ENCODE measurements at regions not wholly inside any gene's neighbourhood (a gene's known extent, or its start where the extent isn't known, plus 50 kb on each side); places are given as distances from the start of the nearest gene placed in this dataset.
"Not testable (repeated sequence)": the region's sequence is repeated elsewhere in the genome, so short reads cannot be mapped to it uniquely, and the experiment has no call there.

- peak; percentile 6 for DNase-seq
Observed at GRCh38 chr17:63082273-63082861, 116.3 kb downstream of the TANC2 start.

GRCh38 chr17:63082952-63083351 lies 116.9 kb downstream of the TANC2 start:
- no peak for DNase-seq

- peak; percentile 4 for DNase-seq
Observed at GRCh38 chr17:63086483-63087185, 120.6 kb downstream of the TANC2 start.

GRCh38 chr17:63090358-63091114 lies 124.5 kb downstream of the TANC2 start:
- not testable (repeated sequence) for DNase-seq

- DNase-seq: not testable (repeated sequence)
Observed at GRCh38 chr17:63091909-63092308, 125.9 kb downstream of the TANC2 start.

GRCh38 chr17:63094631-63095030 lies 128.6 kb downstream of the TANC2 start:
- DNase-seq: no peak

- no peak for DNase-seq
Observed at GRCh38 chr17:63095459-63095858, 129.4 kb downstream of the TANC2 start.

- no peak for DNase-seq
Observed at GRCh38 chr17:63095879-63096278, 129.8 kb downstream of the TANC2 start.

- DNase-seq: no peak
Observed at GRCh38 chr17:63096426-63096825, 130.4 kb downstream of the TANC2 start.

- DNase-seq: no peak
Observed at GRCh38 chr17:63099425-63099824, 133.4 kb downstream of the TANC2 start.

- no peak for DNase-seq
Observed at GRCh38 chr17:63102034-63102433, 136.0 kb downstream of the TANC2 start.

- DNase-seq: no peak
Observed at GRCh38 chr17:63106050-63106449, 140.0 kb downstream of the TANC2 start.

GRCh38 chr17:63109661-63110060 lies 143.6 kb downstream of the TANC2 start:
- DNase-seq: no peak

GRCh38 chr17:63113167-63113566 lies 147.1 kb downstream of the TANC2 start:
- no peak for DNase-seq

GRCh38 chr17:63116228-63116627 lies 150.2 kb downstream of the TANC2 start:
- DNase-seq: no peak

- no peak for DNase-seq
Observed at GRCh38 chr17:63116967-63117830, 151.2 kb downstream of the TANC2 start.

GRCh38 chr17:63120406-63120805 lies 154.4 kb downstream of the TANC2 start:
- DNase-seq: no peak

GRCh38 chr17:63124536-63124935 lies 158.5 kb downstream of the TANC2 start:
- DNase-seq: no peak

GRCh38 chr17:63124958-63125357 lies 158.9 kb downstream of the TANC2 start:
- no peak for DNase-seq

- DNase-seq: no peak
Observed at GRCh38 chr17:63125987-63126386, 160.0 kb downstream of the TANC2 start.

- DNase-seq: no peak
Observed at GRCh38 chr17:63126607-63127006, 160.6 kb downstream of the TANC2 start.

GRCh38 chr17:63132459-63132911 lies 166.4 kb downstream of the TANC2 start:
- DNase-seq: no peak

- DNase-seq: no peak
Observed at GRCh38 chr17:63133491-63133890, 167.5 kb downstream of the TANC2 start.
